ENCODE measurements at regions not wholly inside any gene's neighbourhood (a gene's known extent, or its start where the extent isn't known, plus 50 kb on each side); places are given as distances from the start of the nearest gene placed in this dataset.

DNA sequence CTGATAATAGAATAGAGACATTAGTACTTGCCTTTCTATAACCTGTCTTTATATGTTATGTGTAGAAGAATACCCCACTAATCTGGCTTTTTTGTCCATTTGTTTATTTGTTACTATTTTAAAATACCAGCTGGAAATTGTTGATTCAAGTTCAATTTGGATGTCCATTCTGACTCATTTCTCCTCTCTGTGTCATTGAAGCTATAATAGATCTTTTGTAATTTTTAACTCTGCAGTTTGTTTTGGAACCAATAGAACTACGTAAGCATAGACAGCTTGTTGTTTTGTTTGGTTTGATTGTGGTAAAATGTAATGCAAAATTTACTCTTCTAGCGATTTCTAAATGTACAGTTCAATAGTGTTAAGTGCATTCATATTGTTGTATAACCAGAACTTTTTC, 390.4 kb downstream of the ZIC1 start:
- intact Hi-C loops (cut with DNase I) = no loop called here
- DNase-seq (no peak), ATAC-seq (ENCODE audit: poor library complexity) (no peak)

DNA sequence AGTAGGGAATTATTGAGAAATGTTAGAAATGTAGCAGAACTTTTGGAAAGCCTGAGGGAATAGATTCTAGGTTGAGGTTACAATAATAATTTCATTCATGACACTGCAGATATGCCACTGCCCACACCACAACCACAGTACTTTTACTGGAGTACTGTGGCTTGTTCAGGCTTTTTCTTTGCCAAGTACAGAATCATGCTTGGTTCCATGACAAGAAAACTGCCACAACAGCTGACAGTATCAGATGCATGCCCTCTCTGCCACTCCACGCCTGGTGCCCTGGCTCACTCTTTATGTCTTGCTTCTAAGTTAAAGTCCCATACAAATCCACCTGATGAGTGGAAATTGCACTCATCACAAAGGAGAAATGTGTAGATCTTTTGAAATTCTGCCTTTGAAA, 398.6 kb downstream of the ZIC1 start:
- no peak for ATAC-seq (ENCODE audit: poor library complexity)
- intact Hi-C loops (cut with DNase I) = no loop called here
- DNase-seq = no peak

DNA sequence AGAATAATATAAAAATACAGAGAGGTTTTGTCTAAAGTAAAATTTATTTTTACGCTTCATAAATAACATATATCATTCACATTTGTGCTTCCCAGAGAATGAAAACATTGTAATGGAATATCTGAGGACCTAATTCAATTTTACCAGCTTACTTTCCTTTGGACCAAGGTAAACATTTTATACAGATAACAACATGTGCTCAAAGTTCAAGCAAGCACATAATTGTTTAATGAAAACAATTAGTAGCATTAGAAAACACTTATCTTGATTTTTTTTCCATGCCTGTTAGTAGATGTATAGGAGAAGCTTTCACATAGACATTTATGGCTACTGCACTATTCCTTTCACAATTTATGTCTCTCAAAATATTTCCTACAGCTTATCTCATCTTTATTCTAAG, 400.0 kb downstream of the ZIC1 start:
- DNase-seq = no peak
- intact Hi-C loops (cut with DNase I) = no loop called here
- ATAC-seq (ENCODE audit: poor library complexity) = no peak

DNA sequence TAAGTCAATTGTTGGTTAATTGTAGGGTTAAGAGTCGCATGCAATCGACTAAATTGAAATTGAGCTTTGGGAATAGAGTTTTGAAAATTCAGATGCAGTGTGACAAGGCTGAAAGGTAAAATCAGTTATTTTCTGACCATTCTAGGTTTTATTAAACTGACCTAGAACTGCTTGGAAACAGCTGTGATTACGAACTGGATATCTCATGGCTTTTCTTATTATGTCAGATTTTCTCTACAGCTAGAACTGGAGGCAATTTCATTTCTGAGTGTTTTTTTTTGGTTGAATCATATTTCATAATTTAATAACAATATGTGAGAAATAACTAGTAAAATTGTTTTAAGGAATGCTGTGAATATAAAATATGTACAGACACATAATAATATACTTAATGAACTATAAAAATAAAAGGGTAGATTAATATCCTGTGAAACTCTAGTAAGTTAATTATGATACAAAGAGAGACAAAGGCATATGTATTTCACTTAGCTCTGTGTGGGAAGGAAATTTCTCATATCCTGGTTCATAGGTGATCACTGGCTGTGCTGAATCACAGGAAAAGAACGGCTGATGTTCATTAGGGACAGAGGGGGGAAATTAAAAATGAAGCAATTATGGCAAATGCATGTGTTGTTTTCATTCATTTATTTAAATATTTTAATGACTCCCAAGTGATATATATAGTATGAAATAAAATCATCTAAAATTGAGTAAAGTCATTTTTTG, 403.2 kb downstream of the ZIC1 start:
- no peak for DNase-seq
- intact Hi-C loops (cut with DNase I) = no loop called here

DNA sequence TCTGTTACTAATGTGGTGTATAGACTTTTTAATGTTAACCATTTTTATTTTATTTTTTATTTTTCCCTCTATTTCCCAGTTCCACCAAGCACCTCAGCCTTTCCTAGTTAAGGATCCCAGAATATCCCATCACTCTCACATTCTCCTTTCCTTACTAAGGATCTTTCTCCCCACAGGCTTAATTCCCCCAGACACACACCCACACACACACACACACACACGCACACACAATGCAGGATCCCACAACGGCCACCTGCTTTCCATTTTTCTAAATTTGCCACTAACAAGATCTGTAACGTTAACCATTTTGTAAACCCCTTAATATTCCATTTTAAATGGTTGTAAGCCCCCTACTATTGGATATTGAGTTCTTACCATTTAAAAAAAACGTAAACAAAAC, 404.1 kb downstream of the ZIC1 start:
- no peak for ATAC-seq (ENCODE audit: poor library complexity)
- intact Hi-C loops (cut with DNase I) = no loop called here
- no peak for DNase-seq

More for the DNA sequence above, 403.2 kb downstream of the ZIC1 start:
- ATAC-seq (ENCODE audit: poor library complexity) = no peak

DNA sequence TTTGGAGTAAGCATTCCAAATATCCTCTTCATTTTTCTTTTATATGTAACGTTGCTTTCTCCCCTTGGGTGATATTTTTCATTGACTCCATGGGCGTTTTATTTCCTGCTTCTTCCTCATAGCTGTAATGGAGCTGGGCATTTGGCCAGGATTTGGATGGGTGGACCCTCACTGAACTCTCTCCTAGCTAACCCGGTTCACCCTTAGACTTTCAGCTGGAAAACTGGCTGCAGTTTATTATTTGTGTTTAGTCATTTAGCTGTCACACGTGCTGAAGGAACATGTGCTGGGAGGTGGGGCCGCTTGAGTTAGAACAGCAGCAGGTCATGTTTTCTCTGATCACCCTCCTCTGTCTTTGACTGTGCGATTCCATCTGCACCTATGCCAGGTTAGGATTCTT, 407.6 kb downstream of the ZIC1 start:
- DNase-seq (peak; percentile 54), ATAC-seq (ENCODE audit: poor library complexity) (peak; percentile 51)
- intact Hi-C loops (cut with DNase I) = no loop called here

DNA sequence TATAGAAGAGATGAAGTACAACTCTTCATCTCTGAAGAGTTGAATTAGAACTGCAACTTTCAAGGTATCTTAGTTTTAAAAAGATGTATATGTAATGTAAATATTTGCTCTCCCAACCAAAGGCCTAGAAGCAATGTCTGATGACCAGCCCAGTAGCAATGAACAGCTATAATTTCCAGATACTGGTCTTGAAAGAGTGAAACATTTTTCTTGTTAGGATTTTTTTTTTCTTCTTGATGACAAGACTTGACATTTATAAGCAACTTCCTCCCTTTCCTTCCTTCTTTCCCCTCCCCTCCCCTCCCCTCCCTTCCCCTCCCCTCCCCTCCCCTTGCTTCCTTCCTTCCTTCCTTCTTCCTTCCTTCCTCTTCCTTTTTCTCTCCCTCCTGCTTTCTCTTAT, 423.4 kb downstream of the ZIC1 start:
- ATAC-seq (ENCODE audit: poor library complexity) (no peak), DNase-seq (no peak)
- intact Hi-C loops (cut with DNase I) = no loop called here

DNA sequence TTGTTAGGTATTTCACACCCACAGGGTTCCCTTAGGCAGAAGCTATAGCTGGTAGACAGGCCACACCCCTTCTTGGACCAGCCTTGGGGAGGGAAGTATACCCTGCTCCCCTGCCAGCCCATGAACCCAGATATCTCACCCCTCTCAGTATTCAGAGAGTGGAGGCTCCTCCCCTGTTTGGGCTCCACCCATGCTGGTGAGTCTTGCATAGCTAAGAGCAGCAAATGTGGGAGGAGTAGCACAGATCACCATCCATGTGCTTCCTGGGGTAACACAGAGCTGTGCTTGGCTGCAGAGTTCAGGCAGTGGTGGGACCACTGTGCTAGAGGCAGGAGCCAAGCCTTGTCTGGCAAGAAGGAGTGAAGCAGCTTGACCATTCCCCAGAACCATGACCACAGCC, 427.2 kb downstream of the ZIC1 start:
- ATAC-seq (ENCODE audit: poor library complexity) (no peak), DNase-seq (no peak)
- intact Hi-C loops (cut with DNase I) = no loop called here

DNA sequence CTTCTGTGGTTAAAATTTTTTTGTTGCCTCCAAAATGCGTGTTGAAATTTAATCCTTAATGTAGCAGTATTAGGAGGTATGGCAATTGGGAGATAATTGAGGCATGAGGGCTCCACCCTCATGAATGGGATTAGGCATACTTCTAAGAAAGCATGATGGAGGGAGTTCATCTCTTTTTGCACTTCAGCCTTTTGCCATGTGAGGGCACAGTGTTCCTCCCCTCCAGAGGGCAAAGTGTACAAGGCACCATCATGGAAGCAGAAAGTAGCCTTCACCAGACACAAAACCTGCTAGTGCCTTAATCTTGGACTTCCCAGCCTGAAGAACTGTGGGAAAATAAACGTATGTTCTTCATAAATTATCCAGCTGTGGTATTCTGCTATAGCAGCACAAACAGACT, 429.5 kb downstream of the ZIC1 start:
- intact Hi-C loops (cut with DNase I) = no loop called here
- DNase-seq (no peak), ATAC-seq (ENCODE audit: poor library complexity) (no peak)

DNA sequence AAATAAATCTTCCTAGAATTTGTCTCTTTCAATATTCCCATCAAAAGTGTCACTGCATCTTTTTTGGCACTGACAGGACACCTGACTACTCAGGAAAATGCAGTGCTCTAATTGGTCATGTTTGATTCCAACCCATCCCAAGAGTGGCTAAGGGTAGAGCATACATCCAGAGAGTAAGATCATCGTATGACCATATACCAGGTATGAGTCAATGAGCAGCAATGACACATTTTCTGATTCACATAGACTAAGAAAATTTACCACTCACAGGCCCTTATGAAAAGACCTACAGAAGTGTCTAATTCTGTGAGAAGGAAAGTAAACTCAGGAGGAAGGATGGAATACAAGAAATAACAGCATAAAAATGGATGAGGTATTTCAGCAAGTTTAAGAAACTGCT, 434.2 kb downstream of the ZIC1 start:
- ATAC-seq (ENCODE audit: poor library complexity) = no peak
- intact Hi-C loops (cut with DNase I) = no loop called here
- DNase-seq = no peak

DNA sequence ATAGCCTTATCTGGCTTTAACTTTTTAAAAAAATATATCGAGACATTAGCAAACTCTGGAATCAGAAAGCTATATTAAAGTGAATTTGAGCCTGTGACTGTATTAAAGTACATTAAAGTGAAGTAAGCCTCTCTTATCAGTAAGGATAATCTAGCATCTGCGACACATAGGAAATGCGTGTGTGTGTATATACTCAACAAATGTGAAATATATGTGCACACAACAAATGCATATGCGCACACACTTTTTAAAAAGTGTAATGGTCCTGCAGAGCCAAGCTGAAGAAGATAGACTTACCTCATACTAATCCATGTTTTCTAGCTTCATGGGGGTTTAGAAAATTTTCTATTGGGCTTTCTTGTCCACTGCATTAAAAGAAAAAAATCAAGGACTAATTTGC, 437.1 kb downstream of the ZIC1 start:
- intact Hi-C loops (cut with DNase I) = no loop called here
- DNase-seq (no peak), ATAC-seq (ENCODE audit: poor library complexity) (no peak)

DNA sequence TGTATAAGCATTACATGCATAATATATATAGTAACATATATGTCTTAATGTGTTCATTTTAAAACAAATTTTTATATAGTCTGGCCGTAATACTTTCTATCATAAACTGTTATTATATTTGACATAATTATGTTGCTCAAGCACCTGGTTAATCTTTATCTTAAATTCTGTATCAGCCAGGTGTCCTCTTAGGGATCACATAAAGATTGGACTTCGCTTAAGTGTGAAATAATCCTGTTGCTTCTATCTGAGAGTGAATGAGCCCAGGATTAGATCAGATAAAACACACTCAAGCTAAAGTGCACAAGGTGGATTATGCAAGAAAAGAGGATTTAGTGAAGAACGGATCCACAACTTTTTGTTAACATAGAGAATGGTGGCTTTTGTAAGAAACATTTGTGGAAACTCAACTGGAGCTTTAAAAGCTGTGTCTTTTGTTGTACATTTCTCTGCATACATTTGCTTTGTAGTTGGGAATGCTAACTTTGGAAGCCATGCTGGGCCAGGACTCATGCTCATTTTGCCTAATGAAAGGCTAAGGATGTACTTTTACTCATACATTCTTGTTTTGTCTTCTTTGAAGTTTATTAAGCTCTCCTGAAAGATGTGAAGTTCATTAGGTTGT, 437.8 kb downstream of the ZIC1 start:
- no peak for ATAC-seq (ENCODE audit: poor library complexity)

DNA sequence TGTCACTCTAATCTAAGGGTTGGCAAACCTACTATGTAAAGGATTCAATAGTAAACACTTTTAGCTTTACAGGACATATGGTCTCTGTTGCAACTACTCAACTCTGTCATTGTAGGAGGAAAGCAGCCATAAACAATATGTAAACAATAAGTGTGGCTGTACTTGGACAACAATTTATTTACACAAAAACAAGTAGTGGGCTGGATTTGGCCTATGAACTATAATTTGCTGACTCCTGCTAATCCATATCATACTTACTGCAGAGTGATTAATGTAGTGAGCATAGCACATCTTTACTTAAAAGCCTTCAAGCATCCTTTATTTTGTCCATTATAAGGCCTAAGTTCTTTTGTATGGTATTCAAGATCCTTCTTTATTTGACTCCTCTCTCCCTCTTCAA, 441.9 kb downstream of the ZIC1 start:
- ATAC-seq (ENCODE audit: poor library complexity) (no peak), DNase-seq (no peak)
- intact Hi-C loops (cut with DNase I) = no loop called here

More for the DNA sequence above, 437.8 kb downstream of the ZIC1 start:
- intact Hi-C loops (cut with DNase I) = no loop called here
- no peak for DNase-seq

DNA sequence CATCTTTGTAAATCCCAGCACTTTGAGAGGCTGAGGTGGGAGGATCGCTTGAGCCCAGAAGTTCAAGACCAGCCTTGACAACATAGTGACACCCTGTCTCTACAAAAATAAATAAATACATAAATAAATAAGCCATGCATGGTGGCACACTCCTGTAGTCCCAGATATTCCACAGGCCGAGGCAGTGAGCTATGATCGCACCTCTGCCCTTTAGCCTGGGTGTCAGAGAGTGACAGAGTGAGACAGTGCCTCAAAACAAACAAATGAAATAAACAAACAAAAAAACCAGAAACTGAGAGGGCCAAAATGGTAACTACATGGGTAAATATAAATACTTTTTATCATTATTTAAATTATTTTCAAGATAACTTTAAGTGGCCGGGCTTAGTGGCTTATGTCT, 445.4 kb downstream of the ZIC1 start:
- intact Hi-C loops (cut with DNase I) = no loop called here
- ATAC-seq (ENCODE audit: poor library complexity) = no peak
- DNase-seq = no peak

DNA sequence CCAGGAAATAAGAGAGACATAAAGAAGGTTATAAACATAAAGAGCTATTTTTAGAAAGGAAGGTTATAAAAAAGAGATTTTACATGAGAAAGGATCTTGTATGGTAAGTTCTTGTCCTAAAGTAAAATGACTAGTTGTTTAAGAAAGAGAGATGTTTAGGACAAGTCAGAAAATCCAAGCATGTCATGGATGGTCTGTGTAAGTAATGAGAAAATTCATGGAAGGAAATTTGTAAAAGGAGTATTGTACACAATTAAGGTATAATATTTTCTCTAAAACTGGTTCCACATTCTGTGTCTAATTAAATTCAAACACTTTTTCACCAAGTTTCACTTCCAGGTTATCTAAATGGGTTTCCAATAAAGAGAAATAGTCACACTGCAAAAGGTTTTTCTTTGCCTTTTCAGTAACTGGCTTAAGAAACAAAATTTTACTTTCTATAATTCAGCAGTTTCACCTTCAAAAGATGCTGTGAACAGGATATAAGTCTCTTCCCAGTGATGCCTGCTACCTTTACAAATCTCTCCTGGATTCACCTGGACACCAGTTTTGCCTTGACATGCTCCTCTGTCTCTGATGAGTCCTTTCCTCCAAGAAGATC, 455.7 kb downstream of the ZIC1 start:
- no peak for ATAC-seq (ENCODE audit: poor library complexity)
- intact Hi-C loops (cut with DNase I) = no loop called here
- DNase-seq = no peak

DNA sequence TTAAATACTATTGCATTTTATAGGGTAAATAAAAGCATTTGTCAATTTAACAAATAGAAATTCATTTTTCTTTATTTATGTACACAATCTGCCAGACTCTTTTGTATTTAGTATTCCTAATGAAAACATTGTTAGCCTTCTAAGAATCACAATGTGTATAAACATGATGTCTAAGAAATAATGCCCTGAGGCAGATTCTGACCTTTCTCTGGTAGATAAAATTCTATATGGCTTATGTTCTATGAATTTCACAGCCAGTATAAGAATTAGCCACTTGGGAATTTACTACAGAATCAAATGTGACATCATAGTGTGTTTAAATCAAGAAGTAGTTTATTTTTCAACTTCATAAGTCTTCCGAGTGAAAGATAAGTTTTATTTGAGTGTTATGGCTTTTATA, 457.4 kb downstream of the ZIC1 start:
- ATAC-seq (ENCODE audit: poor library complexity) = no peak
- DNase-seq = no peak
- intact Hi-C loops (cut with DNase I) = no loop called here

DNA sequence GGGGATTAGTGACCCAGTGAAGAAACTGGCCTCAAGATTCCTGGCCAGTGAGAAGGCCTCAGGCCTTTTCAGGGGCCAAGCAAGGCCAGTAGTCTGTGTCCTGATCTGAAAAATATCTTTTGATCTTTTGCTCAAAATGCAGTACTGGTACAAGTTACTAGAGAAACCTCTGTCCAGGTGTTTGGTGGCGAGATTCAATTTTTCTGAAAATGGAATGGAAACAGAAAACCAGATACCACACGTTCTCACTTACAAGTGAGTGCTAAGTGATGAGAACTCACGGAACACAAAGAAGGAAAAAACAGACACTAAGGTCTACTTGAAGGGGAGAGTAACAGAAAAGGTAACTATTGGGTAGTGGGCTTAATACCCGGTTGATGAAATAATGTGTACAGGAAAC, 463.4 kb downstream of the ZIC1 start:
- no peak for ATAC-seq (ENCODE audit: poor library complexity)
- intact Hi-C loops (cut with DNase I) = no loop called here
- no peak for DNase-seq

DNA sequence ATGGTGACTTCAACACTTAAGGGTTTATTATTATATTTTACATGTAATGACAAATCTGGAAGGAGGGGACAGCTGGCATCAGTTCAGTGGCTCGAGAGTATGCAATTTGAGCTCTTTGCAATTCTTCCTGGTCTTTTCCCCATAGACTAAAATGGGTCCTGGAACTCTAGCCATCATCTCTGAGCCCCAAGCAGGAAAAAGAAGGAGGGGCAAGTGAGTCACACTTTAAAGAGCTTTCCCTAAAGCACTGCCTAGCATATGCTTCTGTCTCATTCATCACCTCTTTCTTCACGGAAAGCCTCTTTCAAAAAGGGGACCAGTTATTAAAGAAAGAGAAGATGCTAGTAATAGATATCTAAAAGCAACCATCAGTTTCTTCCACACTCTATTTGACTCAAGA, 466.3 kb downstream of the ZIC1 start:
- intact Hi-C loops (cut with DNase I) = no loop called here
- ATAC-seq (ENCODE audit: poor library complexity) (no peak), DNase-seq (no peak)

DNA sequence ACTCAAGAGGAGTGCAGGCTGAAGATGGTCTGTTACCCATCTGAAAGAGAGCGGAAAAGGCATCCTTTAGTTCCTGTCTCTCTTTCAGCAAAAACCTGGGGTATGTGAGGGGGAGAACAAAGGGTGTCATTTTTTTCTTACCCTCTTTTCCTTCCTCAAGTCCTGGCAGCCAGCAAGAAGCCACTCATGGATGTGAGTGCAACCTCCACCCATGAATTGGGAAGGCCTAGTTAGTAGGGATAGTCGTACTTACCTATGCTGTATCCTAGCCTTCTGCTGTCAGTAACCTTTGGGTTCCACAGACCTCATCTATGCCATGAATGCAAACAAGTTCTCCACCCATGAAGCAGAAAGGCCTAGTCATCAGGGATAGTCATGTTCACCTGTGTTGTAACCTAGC, 472.8 kb downstream of the ZIC1 start:
- intact Hi-C loops (cut with DNase I) = no loop called here
- DNase-seq = no peak
- no peak for ATAC-seq (ENCODE audit: poor library complexity)

DNA sequence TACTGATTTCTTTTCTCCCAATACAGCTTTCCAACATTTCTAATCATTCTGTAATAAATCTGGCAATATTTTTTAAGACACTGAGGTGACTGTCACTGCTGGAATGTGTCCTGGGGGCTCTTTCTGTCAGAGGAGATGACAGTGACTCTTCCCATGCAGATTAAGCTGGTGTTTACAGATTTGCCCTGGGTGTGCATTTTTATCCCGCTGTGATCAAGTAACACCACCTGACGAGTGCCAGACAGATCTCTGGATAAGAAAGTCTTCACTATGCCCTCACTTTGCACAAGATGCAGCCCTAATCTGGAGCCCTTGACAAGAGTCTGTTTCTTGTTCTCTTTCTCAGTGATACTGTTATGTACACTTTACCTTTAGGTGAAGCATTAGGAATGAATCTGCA, 477.7 kb downstream of the ZIC1 start:
- intact Hi-C loops (cut with DNase I) = no loop called here
- ATAC-seq (ENCODE audit: poor library complexity) (no peak), DNase-seq (no peak)

DNA sequence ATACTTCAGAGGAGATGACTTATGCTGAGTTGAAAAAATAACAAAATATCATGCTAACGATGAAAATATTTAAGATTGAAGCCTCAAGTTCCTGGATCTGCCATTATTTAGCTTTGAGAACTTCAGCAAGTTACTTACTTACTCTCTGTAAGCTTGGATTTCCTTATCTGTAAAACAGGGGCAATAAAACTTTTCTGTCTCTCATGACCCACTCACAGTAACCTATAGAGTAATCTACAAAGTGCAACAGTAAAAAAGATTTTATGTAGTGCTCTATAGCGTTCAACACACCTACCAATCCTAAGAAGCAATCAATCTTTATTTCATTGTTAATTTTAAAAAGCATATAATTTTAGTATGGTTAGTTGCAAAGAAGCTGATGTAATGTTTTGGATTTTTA, 478.6 kb downstream of the ZIC1 start:
- DNase-seq (no peak), ATAC-seq (ENCODE audit: poor library complexity) (no peak)
- intact Hi-C loops (cut with DNase I) = no loop called here
